CD4-positive, alpha-beta T cell treated with Interleukin-17A for 1 hour (primary cell): ENCODE measurements at regions not wholly inside any gene's neighbourhood (a gene's known extent, or its start where the extent isn't known, plus 50 kb on each side); places are given as distances from the start of the nearest gene placed in this dataset.

Experiments
- DNase-seq: peaks from one replicate; pipeline ENCODE4 v3.0.0-alpha.2; 2020

- DNase-seq = no peak
Measured at GRCh38 chr1:5098981-5099385, 444.6 kb downstream of the AJAP1 start.

GRCh38 chr1:5093042-5093441 is 438.6 kb downstream of the AJAP1 start:
- no peak for DNase-seq

- DNase-seq = no peak
Measured at GRCh38 chr1:5084676-5085075, 430.3 kb downstream of the AJAP1 start.

- no peak for DNase-seq
Measured at GRCh38 chr1:5067246-5067645, 412.8 kb downstream of the AJAP1 start.

- DNase-seq = no peak
Measured at GRCh38 chr1:5053744-5054143, 399.3 kb downstream of the AJAP1 start.

- no peak for DNase-seq
Measured at GRCh38 chr1:5029136-5029535, 374.7 kb downstream of the AJAP1 start.

- DNase-seq = no peak
Measured at GRCh38 chr1:5012249-5012648, 357.8 kb downstream of the AJAP1 start.

- DNase-seq = no peak
Measured at GRCh38 chr1:5010656-5011055, 356.2 kb downstream of the AJAP1 start.

- no peak for DNase-seq
Measured at GRCh38 chr1:5010236-5010635, 355.8 kb downstream of the AJAP1 start.

GRCh38 chr1:5009376-5010065 is 355.1 kb downstream of the AJAP1 start:
- DNase-seq = no peak

GRCh38 chr1:5005171-5005570 is 350.8 kb downstream of the AJAP1 start:
- DNase-seq = no peak

- DNase-seq = no peak
Measured at GRCh38 chr1:5002676-5003075, 348.3 kb downstream of the AJAP1 start.

- no peak for DNase-seq
Measured at GRCh38 chr1:5001466-5001865, 347.1 kb downstream of the AJAP1 start.

GRCh38 chr1:4986306-4986705 is 331.9 kb downstream of the AJAP1 start:
- DNase-seq = no peak

GRCh38 chr1:4984841-4985240 is 330.4 kb downstream of the AJAP1 start:
- no peak for DNase-seq

- DNase-seq = no peak
Measured at GRCh38 chr1:4980211-4980610, 325.8 kb downstream of the AJAP1 start.

- DNase-seq = no peak
Measured at GRCh38 chr1:4978660-4979390, 324.4 kb downstream of the AJAP1 start.

GRCh38 chr1:4977701-4978100 is 323.3 kb downstream of the AJAP1 start:
- DNase-seq = no peak

GRCh38 chr1:4976859-4977440 is 322.5 kb downstream of the AJAP1 start:
- no peak for DNase-seq

- no peak for DNase-seq
Measured at GRCh38 chr1:4975856-4976255, 321.4 kb downstream of the AJAP1 start.

GRCh38 chr1:4974981-4975685 is 320.7 kb downstream of the AJAP1 start:
- DNase-seq = no peak

- DNase-seq = no peak
Measured at GRCh38 chr1:4973341-4973740, 318.9 kb downstream of the AJAP1 start.

- no peak for DNase-seq
Measured at GRCh38 chr1:4972761-4973320, 318.4 kb downstream of the AJAP1 start.
